ENCODE measurements at regions not wholly inside any gene's neighbourhood (a gene's known extent, or its start where the extent isn't known, plus 50 kb on each side); places are given as distances from the start of the nearest gene placed in this dataset.

GRCh38 chr2:239489481-239489880, 88.7 kb upstream of the HDAC4 start:
- Mint-ChIP-seq H3K36me3 (ENCODE audit: low read depth) (no peaks in the 10 kb centered on the region), H3K27me3 (ENCODE audit: insufficient read depth) (peaks cover 5% of the 10 kb centered on the region), H3K9me3 (no peaks in the 10 kb centered on the region), H3K4me3 (no peak overlapping the region), H3K4me1 (ENCODE audit: low read depth) (no peaks in the 10 kb centered on the region), H3K27ac (no peak overlapping the region)
- no peak for DNase-seq (ENCODE audit: low spot score)
- intact Hi-C loops (cut with micrococcal nuclease), result no loop called here

- intact Hi-C loops (cut with micrococcal nuclease), result no loop called here
- Mint-ChIP-seq H3K36me3 (ENCODE audit: low read depth) (no peaks in the 10 kb centered on the region), H3K27me3 (ENCODE audit: insufficient read depth) (peaks cover 4% of the 10 kb centered on the region), H3K4me3 (no peak overlapping the region), H3K27ac (no peak overlapping the region), H3K9me3 (no peaks in the 10 kb centered on the region), H3K4me1 (ENCODE audit: low read depth) (no peaks in the 10 kb centered on the region)
- DNase-seq (ENCODE audit: low spot score), result no peak
Observed at GRCh38 chr2:239488125-239488524, 87.3 kb upstream of the HDAC4 start.

DNA sequence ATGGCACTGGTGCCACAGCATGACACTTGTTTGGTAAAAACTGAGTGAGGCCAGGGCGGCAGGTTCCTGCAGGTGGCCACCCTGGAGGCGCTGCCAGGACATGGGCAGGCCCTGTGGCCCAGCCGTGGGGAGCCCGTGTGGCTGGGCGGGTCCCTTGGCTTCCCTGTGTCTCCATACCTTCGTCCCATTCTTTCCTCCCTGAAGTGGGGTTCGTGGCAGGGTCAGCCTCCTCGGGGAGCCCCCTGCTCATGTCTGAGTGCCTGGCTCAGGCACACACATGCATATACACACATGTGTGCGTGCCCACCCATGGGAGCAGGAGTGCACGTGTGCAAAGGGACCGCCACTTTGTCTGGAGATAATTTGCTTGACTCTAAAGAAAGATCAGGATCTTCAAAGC, 86.5 kb upstream of the HDAC4 start:
- Mint-ChIP-seq H3K9me3 (no peaks in the 10 kb centered on the region), H3K36me3 (ENCODE audit: low read depth) (no peaks in the 10 kb centered on the region), H3K27ac (no peak overlapping the region), H3K27me3 (ENCODE audit: insufficient read depth) (peaks cover 3% of the 10 kb centered on the region), H3K4me3 (no peak overlapping the region), H3K4me1 (ENCODE audit: low read depth) (no peaks in the 10 kb centered on the region)
- intact Hi-C loops (cut with micrococcal nuclease), result no loop called here
- DNase-seq (ENCODE audit: low spot score), result no peak

DNA sequence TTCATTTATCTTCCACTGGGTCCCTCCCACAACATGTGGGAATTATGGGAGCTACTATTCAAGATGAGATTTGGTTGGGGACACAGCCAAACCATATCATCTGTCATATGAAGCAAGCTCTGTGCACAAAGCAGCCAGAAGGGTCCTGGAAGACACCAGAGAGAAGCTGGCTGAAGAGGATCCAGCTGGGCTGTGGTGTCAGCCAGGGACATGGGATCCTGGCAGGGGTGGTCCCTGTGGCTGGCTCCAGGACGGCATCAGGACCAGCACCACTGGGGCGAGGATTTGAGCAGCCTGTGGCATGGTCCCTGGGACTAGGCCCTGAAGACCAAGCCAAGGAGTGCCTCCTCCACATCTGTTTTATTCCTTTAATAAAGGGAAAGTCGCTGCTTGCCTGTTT, 84.8 kb upstream of the HDAC4 start:
- intact Hi-C loops (cut with micrococcal nuclease), result no loop called here
- Mint-ChIP-seq H3K4me1 (ENCODE audit: low read depth) (no peaks in the 10 kb centered on the region), H3K9me3 (no peaks in the 10 kb centered on the region), H3K27me3 (ENCODE audit: insufficient read depth) (peaks cover 1% of the 10 kb centered on the region), H3K27ac (no peak overlapping the region), H3K4me3 (no peak overlapping the region), H3K36me3 (ENCODE audit: low read depth) (no peaks in the 10 kb centered on the region)
- no peak for DNase-seq (ENCODE audit: low spot score)

GRCh38 chr2:239484571-239485355, 83.9 kb upstream of the HDAC4 start:
- Mint-ChIP-seq H3K4me3 (no peak overlapping the region), H3K36me3 (ENCODE audit: low read depth) (no peaks in the 10 kb centered on the region), H3K27me3 (ENCODE audit: insufficient read depth) (peaks cover 1% of the 10 kb centered on the region), H3K4me1 (ENCODE audit: low read depth) (no peaks in the 10 kb centered on the region), H3K9me3 (no peaks in the 10 kb centered on the region), H3K27ac (no peak overlapping the region)
- no peak for DNase-seq (ENCODE audit: low spot score)
- intact Hi-C loops (cut with micrococcal nuclease), result no loop called here

DNA sequence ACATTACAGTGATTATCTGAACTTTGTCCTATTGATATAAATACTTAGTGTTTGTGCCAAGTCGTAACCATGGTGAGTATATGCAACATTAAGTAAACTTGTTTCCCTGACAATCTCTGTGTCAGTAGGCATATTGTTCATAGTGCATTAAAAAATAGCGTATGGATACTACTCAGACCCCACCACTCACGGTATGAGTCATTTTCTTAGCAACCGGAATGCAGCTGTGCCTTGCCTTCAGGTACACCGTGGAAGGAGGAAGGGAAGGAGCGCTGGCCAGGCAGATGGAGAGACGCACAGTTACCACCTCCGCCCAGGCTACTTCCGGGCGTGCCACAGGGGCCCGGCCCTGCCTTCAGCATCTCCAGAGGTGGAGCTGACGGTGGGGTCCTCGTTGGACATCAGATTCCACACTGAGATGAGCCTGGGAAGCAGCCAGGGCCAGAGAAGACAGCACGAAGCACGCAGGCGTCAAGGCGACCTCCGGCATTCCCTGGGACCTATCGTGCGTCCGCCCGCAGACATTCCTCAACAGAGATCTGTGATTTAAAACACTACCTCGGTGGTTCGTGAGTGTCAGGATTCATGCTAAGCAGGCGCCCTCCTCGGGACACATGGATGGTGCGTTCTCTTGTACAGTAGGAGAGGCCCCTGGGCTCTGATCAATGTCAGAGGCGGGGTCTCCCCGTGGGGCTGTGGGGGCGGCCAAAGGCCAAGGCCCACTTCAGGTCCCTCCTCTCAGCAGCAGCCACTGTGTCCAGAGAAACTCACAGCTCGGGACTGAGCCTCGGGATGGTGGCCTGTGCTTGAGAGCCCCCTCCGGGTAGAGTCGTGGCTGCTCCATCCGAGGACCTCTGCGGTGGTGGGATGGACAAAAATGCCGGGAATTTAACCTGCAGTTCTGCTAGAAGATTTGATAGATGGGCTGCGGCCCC, 82.2 kb upstream of the HDAC4 start:
- intact Hi-C loops (cut with micrococcal nuclease), result no loop called here
- no peaks in the 10 kb centered on the region for H3K4me1 Mint-ChIP-seq (ENCODE audit: low read depth)
- H3K27ac Mint-ChIP-seq, result no peak overlapping the region
- H3K9me3 Mint-ChIP-seq, result no peaks in the 10 kb centered on the region
- H3K36me3 Mint-ChIP-seq (ENCODE audit: low read depth), result no peaks in the 10 kb centered on the region
- no peak overlapping the region for H3K4me3 Mint-ChIP-seq
- DNase-seq (ENCODE audit: low spot score), result no peak
- no peaks in the 10 kb centered on the region for H3K27me3 Mint-ChIP-seq (ENCODE audit: insufficient read depth)

DNA sequence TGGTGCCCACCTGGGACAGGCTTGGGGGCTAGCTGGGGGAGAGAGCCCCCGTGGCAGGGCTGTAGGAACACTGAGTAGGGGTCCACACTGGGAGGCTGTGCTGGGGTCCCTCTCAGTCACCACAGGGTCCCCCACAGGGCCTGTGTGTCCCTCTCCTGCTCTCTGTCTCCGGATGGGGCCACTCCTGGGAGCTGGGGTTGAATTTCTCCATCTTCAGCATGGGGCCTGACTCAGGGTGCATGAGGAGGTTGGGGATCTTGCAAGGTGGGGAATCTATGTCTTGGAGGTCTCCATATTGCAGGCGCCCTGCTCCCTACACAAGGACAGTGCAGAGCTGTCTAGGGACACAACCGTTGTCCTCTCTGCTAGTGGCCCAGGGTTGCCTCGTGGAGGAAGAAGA, 78.7 kb upstream of the HDAC4 start:
- no peaks in the 10 kb centered on the region for H3K36me3 Mint-ChIP-seq (ENCODE audit: low read depth)
- H3K27me3 Mint-ChIP-seq (ENCODE audit: insufficient read depth), result peaks cover 2% of the 10 kb centered on the region
- no peak overlapping the region for H3K4me3 Mint-ChIP-seq
- H3K4me1 Mint-ChIP-seq (ENCODE audit: low read depth), result no peaks in the 10 kb centered on the region
- H3K9me3 Mint-ChIP-seq, result no peaks in the 10 kb centered on the region
- no peak for DNase-seq (ENCODE audit: low spot score)
- intact Hi-C loops (cut with micrococcal nuclease), result no loop called here
- H3K27ac Mint-ChIP-seq, result no peak overlapping the region

GRCh38 chr2:239477591-239477990, 76.8 kb upstream of the HDAC4 start:
- Mint-ChIP-seq H3K36me3 (ENCODE audit: low read depth) (no peaks in the 10 kb centered on the region), H3K4me1 (ENCODE audit: low read depth) (no peaks in the 10 kb centered on the region), H3K27me3 (ENCODE audit: insufficient read depth) (peaks cover 4% of the 10 kb centered on the region), H3K4me3 (no peak overlapping the region), H3K9me3 (no peaks in the 10 kb centered on the region), H3K27ac (no peak overlapping the region)
- intact Hi-C loops (cut with micrococcal nuclease), result no loop called here
- no peak for DNase-seq (ENCODE audit: low spot score)

- Mint-ChIP-seq H3K27ac (no peak overlapping the region), H3K27me3 (ENCODE audit: insufficient read depth) (peaks cover 4% of the 10 kb centered on the region), H3K36me3 (ENCODE audit: low read depth) (no peaks in the 10 kb centered on the region), H3K9me3 (no peaks in the 10 kb centered on the region), H3K4me1 (ENCODE audit: low read depth) (no peaks in the 10 kb centered on the region), H3K4me3 (no peak overlapping the region)
- intact Hi-C loops (cut with micrococcal nuclease), result no loop called here
- DNase-seq (ENCODE audit: low spot score), result no peak
Observed at GRCh38 chr2:239476757-239477585, 76.2 kb upstream of the HDAC4 start.

DNA sequence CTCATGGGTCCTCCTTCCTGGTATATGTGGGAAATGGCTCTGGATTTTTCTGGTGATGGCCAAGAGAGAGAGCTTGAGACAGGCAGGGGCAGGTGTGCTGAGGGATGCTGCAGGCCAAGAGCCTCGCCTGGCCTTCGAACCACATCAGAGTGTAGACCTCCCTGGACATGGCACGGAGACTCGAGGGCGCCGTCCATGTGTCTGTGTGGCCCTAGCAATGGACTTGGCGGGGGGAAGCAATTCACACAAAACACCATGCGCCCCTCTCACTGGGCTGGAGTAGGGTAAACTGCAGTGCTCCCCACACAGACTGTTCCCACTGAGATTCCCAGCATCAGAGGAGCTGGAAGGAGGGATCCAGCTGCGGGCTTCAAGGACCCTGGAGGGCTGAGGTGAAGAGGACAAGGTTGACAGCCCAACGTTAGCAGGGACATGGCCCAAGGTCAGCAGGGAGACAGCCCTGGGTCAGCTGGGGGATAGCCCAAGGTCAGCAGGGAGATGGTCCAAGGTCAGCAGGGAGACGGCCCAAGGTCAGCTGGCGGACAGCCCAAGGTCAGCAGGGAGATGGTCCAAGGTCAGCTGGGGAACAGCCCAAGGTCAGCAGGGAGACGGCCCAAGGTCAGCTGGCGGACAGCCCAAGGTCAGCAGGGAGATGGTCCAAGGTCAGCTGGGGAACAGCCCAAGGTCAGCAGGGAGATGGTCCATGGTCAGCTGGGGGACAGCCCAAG, 75.4 kb upstream of the HDAC4 start:
- H3K4me1 Mint-ChIP-seq (ENCODE audit: low read depth), result no peaks in the 10 kb centered on the region
- H3K27ac Mint-ChIP-seq, result no peak overlapping the region
- peaks cover 4% of the 10 kb centered on the region for H3K27me3 Mint-ChIP-seq (ENCODE audit: insufficient read depth)
- H3K4me3 Mint-ChIP-seq, result no peak overlapping the region
- intact Hi-C loops (cut with micrococcal nuclease), result no loop called here
- no peaks in the 10 kb centered on the region for H3K36me3 Mint-ChIP-seq (ENCODE audit: low read depth)
- DNase-seq (ENCODE audit: low spot score), result no peak
- no peaks in the 10 kb centered on the region for H3K9me3 Mint-ChIP-seq

DNA sequence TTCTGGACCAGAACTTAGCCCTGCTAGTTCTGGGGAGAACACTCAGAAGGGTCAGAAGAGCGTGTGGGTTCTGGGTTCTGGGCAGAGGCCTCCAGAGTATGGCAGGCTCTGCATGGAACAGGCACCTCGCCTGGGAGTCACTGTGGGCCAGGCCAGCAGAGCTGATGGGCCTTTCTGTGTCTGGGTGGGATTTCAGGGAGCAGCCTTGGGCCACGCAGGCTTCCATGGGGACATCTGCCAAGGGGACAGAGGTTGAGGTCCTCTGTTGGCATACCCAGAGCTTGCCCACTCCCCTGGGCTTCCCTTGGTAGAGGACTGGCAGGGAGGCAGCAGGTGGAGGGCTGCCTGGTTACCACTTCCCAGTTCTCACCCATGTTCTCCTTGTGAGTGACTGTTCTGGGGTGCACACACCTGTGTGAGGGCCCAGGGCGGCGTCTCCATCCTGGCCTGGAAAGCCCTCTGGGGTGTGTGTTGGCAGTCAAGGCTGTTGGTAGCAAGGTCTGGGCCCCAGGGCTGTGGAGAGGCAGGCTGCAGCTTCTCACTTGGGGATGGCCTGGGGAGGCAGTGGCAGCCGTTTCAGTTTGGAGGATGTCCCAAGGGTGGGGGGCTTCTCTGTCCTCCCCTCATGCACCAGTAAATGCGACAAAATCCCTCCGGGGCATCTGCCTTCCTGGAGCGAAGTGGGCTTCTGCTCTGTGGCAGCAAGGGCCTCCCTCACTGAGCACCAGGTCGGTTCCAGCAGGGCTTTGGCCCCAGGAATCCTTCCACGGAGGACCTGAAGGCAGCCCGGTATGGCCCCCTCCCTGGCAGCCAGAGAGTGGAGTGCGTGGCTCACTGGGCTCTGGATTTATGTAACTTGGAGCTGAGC, 74.6 kb upstream of the HDAC4 start:
- Mint-ChIP-seq H3K4me3 (no peak overlapping the region), H3K27ac (no peak overlapping the region)

More for the DNA sequence above, 74.6 kb upstream of the HDAC4 start:
- intact Hi-C loops (cut with micrococcal nuclease), result no loop called here
- peaks cover 4% of the 10 kb centered on the region for H3K27me3 Mint-ChIP-seq (ENCODE audit: insufficient read depth)
- H3K9me3 Mint-ChIP-seq, result no peaks in the 10 kb centered on the region
- no peaks in the 10 kb centered on the region for H3K36me3 Mint-ChIP-seq (ENCODE audit: low read depth)
- H3K4me1 Mint-ChIP-seq (ENCODE audit: low read depth), result no peaks in the 10 kb centered on the region
- no peak for DNase-seq (ENCODE audit: low spot score)

Data from activated T-helper 1 cell treated with anti-CD3 and anti-CD28 coated beads, Interleukin-12 subunit alpha, Interleukin-12 subunit beta, Interleukin-2, Interleukin-4 antibody, amounts not matched to agents 30 ng/mL and 10 ng/mL and 1 ng/mL, durations not matched to agents 14 hours and 24 hours and 36 hours (primary cell).